ENCODE measurements at regions not wholly inside any gene's neighbourhood (a gene's known extent, or its start where the extent isn't known, plus 50 kb on each side); places are given as distances from the start of the nearest gene placed in this dataset.

DNA sequence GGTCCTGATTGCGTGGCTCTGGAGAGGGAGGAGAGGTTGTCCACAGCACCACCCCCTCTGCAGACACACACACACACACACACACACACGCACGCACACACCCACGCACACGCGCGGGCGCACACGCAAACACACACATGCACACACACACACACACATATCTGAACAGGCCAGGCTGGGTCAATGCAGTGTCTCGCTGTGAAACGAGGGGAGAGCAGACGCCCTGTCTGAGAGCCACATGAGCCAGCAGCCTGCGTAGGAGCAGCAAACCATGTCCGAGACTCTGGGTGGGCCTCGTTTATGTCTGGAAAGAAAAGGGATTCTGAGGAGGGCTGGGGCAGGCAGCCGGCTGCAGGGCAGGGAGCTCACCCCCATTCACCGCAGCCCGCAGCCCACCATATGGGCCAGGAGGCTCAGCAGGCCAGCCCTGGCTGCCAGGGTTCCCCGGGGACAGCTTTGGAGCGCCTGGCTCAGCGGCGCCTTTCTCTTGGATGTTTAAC is 93.3 kb upstream of the TNRC6C start (continued):
- TF ChIP-seq, protein P1, sequence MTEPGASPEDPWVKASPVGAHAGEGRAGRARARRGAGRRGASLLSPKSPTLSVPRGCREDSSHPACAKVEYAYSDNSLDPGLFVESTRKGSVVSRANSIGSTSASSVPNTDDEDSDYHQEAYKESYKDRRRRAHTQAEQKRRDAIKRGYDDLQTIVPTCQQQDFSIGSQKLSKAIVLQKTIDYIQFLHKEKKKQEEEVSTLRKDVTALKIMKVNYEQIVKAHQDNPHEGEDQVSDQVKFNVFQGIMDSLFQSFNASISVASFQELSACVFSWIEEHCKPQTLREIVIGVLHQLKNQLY (CRISPR knock-in tag; IDR thresholded peaks at IDR 0.05): no peak
- TF ChIP-seq ZNF416 (CRISPR knock-in tag; IDR thresholded peaks at IDR 0.05) (no peak), RELA (CRISPR knock-in tag; IDR thresholded peaks at IDR 0.05; ENCODE audit: borderline replicate concordance) (no peak), FOXK1 (CRISPR knock-in tag; IDR thresholded peaks at IDR 0.05) (no peak), GTF2I (CRISPR knock-in tag; conservative IDR thresholded peaks at IDR 0.05) (no peak), ELF4 (CRISPR knock-in tag; IDR thresholded peaks at IDR 0.05; ENCODE audit: low read depth) (no peak), RORB (CRISPR knock-in tag; IDR thresholded peaks at IDR 0.05) (no peak), ZNF512 (CRISPR knock-in tag; IDR thresholded peaks at IDR 0.05; ENCODE audit: borderline replicate concordance) (no peak)

DNA sequence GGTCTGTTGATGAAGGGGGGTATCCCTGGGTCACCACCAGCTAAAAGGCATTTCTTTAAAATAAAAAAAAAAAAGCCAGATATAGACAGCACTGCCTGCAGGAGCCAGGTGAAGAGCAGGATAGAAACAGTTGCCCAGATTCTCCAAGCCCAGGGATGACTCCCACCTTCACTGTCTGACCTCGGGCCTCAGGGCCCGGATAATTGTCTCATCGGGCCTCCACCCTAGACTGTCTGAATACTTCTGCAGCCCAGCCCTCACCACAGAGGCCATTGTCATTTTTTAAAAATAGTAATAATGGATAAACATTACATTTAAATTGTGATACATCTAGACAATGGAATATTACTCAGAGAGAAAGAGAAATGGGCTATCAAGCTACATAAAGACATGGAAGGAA is 92.8 kb upstream of the TNRC6C start:
- Mint-ChIP-seq H3K36me3 (no peaks in the 10 kb centered on the region), H3K4me3 (no peak overlapping the region), H3K4me1 (peaks cover 33% of the 10 kb centered on the region), H3K27ac (no peak overlapping the region), H3K27me3 (ENCODE audit: low read depth) (no peaks in the 10 kb centered on the region; the same call in 1 of the 2 replicates), H3K9me3 (no peaks in the 10 kb centered on the region)
- ATAC-seq: no peak
- POLR2A ChIA-PET: no interaction called here
- no peak for DNase-seq (ENCODE audit: low spot score)
- CTCF ChIA-PET: interaction anchor here (0.9 to 1.2 kb wide), 2 partner anchors 27 to 323 kb away, joined by 3 read pairs; no protein-coding TSS in a partner anchor
- TF ChIP-seq, protein P2, sequence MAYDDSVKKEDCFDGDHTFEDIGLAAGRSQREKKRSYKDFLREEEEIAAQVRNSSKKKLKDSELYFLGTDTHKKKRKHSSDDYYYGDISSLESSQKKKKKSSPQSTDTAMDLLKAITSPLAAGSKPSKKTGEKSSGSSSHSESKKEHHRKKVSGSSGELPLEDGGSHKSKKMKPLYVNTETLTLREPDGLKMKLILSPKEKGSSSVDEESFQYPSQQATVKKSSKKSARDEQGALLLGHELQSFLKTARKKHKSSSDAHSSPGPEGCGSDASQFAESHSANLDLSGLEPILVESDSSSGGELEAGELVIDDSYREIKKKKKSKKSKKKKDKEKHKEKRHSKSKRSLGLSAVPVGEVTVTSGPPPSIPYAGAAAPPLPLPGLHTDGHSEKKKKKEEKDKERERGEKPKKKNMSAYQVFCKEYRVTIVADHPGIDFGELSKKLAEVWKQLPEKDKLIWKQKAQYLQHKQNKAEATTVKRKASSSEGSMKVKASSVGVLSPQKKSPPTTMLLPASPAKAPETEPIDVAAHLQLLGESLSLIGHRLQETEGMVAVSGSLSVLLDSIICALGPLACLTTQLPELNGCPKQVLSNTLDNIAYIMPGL (CRISPR knock-in tag; IDR thresholded peaks at IDR 0.05): no peak
- TF ChIP-seq CDX4 (CRISPR knock-in tag; IDR thresholded peaks at IDR 0.05; ENCODE audit: borderline replicate concordance) (no peak), CTCF (IDR thresholded peaks at IDR 0.05) (no peak)

DNA sequence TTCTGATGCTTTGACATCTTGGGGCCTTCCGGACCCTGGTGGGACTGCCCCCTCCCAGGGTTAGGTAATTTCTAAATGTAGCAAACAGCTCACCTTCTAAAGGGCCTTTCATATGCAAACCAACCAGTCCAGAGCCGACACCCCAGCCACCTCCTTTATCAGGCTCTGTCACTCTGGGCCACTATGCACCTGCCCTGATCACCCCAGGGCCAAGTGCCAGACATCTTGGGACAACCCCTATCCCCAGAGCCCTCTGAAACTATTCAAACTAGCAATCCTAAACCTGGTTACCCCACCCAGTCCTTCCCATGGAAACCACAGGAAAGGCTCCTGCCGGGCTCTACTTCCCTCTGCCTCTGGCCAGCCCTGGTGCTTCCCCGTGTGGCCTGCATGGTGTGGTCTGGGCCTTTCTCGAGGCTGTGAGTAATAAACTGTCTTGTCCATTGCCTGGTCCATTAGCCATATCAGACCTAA is 91.2 kb upstream of the TNRC6C start:
- DNase-seq (ENCODE audit: low spot score) (no peak), ATAC-seq (peak; percentile 73)
- Mint-ChIP-seq H3K27ac (peak overlapping the region; percentile 45; the same call in 1 of the 2 replicates), H3K4me3 (no peak overlapping the region; the same call in 1 of the 2 replicates), H3K4me1 (peaks cover 33% of the 10 kb centered on the region), H3K9me3 (no peaks in the 10 kb centered on the region), H3K27me3 (ENCODE audit: low read depth) (no peaks in the 10 kb centered on the region; the same call in 1 of the 2 replicates), H3K36me3 (no peaks in the 10 kb centered on the region)
- POLR2A ChIA-PET: no interaction called here
- TF ChIP-seq ZNF423 (CRISPR knock-in tag; IDR thresholded peaks at IDR 0.05): no peak
- TF ChIP-seq, protein P3, sequence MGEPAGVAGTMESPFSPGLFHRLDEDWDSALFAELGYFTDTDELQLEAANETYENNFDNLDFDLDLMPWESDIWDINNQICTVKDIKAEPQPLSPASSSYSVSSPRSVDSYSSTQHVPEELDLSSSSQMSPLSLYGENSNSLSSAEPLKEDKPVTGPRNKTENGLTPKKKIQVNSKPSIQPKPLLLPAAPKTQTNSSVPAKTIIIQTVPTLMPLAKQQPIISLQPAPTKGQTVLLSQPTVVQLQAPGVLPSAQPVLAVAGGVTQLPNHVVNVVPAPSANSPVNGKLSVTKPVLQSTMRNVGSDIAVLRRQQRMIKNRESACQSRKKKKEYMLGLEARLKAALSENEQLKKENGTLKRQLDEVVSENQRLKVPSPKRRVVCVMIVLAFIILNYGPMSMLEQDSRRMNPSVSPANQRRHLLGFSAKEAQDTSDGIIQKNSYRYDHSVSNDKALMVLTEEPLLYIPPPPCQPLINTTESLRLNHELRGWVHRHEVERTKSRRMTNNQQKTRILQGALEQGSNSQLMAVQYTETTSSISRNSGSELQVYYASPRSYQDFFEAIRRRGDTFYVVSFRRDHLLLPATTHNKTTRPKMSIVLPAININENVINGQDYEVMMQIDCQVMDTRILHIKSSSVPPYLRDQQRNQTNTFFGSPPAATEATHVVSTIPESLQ (CRISPR knock-in tag; IDR thresholded peaks at IDR 0.05): no peak
- TF ChIP-seq, protein P4, sequence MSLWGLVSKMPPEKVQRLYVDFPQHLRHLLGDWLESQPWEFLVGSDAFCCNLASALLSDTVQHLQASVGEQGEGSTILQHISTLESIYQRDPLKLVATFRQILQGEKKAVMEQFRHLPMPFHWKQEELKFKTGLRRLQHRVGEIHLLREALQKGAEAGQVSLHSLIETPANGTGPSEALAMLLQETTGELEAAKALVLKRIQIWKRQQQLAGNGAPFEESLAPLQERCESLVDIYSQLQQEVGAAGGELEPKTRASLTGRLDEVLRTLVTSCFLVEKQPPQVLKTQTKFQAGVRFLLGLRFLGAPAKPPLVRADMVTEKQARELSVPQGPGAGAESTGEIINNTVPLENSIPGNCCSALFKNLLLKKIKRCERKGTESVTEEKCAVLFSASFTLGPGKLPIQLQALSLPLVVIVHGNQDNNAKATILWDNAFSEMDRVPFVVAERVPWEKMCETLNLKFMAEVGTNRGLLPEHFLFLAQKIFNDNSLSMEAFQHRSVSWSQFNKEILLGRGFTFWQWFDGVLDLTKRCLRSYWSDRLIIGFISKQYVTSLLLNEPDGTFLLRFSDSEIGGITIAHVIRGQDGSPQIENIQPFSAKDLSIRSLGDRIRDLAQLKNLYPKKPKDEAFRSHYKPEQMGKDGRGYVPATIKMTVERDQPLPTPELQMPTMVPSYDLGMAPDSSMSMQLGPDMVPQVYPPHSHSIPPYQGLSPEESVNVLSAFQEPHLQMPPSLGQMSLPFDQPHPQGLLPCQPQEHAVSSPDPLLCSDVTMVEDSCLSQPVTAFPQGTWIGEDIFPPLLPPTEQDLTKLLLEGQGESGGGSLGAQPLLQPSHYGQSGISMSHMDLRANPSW (CRISPR knock-in tag; conservative IDR thresholded peaks at IDR 0.05; ENCODE audit: low read depth): no peak
- CTCF ChIA-PET: interaction anchor here (0.8 to 2.1 kb wide), 4 partner anchors 19 to 218 kb away, joined by 3 to 10 read pairs (median 4); partner anchors contain the start of gene TNRC6C

All from WTC11 (cell line).